Anterior cingulate cortex (tissue), 58 donors: ENCODE measurements at regions not wholly inside any gene's neighbourhood (a gene's known extent, or its start where the extent isn't known, plus 50 kb on each side); places are given as distances from the start of the nearest gene placed in this dataset.
A peak's percentile ranks its signal among the peaks of the same experiment; 100 is the strongest.
"Not testable (repeated sequence)": the region's sequence is repeated elsewhere in the genome, so short reads cannot be mapped to it uniquely, and the experiment has no call there.

Experiments
- DNase-seq, 58 donors: peaks; one replicate each; lab custom pipeline; 2025; lab: John Stamatoyannopoulos, UW

DNA sequence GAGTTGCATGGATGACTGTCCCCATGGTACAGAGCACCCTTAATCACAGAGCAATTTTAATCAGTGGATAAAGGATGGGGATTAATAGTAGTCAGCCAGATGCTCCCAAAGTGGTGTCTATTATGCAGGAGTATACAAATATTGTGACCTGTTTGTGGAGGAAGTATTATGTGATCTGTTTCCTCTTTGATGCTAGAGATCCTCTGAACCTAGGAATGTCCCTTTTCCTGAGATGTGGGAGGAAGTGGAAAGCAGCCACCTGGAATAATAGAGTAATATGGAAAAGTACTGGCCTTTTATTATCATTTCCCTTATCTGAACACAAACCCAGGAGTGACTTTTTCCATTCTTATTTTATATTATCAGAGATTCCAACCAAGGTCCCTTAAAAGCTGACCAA, 94.2 kb upstream of the EFEMP1 start:
- no peak for DNase-seq

DNA sequence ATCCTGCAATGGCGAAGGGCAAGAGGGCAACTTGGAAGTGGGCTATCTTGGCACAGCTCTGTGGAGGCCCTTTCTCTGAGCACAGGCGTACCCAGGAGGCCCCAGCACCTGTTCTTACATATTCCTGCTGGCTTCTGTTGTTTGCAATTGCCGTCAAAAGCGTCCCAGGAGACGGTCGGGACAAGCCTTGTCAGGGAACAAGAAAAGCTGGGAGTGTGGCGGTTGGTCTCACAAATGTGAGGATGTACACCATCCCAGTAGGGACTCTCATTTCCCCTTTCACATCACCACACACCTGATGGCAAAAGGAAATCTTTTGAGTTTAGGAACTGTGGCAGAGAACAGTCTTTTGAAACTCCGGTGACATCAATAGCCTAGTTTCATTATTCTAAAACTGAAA, 94.7 kb upstream of the EFEMP1 start:
- DNase-seq = no peak

DNA sequence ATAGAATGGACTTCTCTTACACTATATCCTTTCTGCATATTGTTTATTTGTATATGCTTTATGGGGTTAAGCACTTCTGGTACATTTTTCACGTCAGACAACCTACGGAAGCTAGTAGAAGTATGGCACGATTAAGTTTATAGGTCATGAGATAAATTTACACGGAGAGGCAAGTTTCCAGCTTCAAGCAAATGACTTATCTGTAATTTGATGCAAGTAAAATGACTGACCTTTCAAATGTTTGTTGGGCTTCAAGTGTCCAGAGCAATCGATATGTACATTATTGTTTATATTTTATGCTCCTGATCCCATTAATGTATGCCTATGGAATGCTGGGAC, 97.5 kb upstream of the EFEMP1 start:
- no peak for DNase-seq

- no peak for DNase-seq
These were observed 98.0 kb upstream of the EFEMP1 start for GRCh38 chr2:56021579-56021978.

GRCh38 chr2:56025469-56026193, 102.0 kb upstream of the EFEMP1 start:
- DNase-seq = no peak

- DNase-seq = no peak
These were observed 103.2 kb upstream of the EFEMP1 start for GRCh38 chr2:56026828-56027227.

- no peak for DNase-seq
These were observed 106.5 kb upstream of the EFEMP1 start for GRCh38 chr2:56030062-56030461.

DNA sequence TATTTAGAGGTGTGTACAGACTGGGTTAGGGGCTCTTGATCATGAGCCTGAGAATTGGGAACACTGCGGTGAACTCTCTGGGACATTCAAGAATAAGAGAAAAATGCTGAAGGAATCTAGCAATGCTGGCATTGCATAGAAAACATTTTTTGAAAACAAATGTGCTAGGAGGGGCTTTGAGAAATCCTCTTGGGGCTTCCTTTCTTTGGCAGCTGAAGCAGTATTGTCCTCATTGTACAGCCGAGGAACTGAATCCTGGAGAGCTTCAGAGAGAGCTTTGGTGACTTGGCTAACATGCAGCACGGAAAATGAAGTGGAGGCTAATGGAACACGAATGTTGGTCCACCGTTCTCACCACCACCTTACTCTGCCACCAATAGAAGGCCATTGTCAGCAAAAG, 107.3 kb upstream of the EFEMP1 start:
- DNase-seq = no peak

- DNase-seq = no peak
These were observed 110.7 kb upstream of the EFEMP1 start for GRCh38 chr2:56034258-56034657.

DNA sequence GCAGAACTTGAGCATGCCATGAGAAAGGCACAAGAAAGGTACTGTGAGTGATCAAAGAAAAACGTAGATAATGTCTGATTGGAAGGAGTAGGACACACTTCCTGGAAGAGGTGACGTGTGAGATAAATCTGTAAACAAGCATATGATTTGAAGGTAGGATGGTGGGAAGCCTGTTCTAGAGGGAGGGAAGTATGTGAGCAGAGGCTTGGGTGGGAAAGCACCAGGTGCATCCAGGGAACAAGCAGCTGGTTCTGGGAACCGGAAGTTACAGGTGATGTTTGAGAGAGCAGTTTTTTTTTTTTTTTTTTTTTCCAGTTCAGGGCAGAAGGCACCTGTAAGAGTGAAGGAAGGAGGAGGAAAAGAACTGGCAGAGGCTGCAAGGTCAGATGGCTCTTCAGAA, 116.6 kb upstream of the EFEMP1 start:
- DNase-seq = no peak

- no peak for DNase-seq
These were observed 117.3 kb upstream of the EFEMP1 start for GRCh38 chr2:56040834-56041233.

GRCh38 chr2:56047136-56047535, 123.6 kb upstream of the EFEMP1 start:
- DNase-seq = no peak

- no peak for DNase-seq
These were observed 125.8 kb upstream of the EFEMP1 start for GRCh38 chr2:56049233-56049845.

GRCh38 chr2:56053679-56054078, 130.1 kb upstream of the EFEMP1 start:
- DNase-seq = no peak

DNA sequence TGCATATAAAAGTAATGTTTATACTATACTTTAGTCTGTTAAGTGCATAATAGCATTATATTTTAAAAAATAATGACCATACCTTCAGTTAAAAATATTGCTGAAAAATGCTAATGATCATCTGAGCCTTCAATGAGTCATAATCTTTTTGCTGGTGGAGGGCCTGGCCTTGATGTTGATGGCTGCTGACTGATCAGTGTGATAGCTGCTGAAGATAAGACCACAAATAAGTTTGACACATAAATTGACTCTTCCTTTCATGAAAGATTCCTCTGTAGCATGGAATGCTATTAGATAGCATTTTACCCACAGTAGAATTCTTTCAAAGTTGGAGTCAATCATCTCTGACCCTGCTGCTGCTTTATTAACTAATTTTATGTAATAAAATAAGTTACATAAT, 128.4 kb upstream of the CCDC85A start:
- no peak for DNase-seq

GRCh38 chr2:56061327-56061726, 122.5 kb upstream of the CCDC85A start:
- DNase-seq = not testable (repeated sequence)

DNA sequence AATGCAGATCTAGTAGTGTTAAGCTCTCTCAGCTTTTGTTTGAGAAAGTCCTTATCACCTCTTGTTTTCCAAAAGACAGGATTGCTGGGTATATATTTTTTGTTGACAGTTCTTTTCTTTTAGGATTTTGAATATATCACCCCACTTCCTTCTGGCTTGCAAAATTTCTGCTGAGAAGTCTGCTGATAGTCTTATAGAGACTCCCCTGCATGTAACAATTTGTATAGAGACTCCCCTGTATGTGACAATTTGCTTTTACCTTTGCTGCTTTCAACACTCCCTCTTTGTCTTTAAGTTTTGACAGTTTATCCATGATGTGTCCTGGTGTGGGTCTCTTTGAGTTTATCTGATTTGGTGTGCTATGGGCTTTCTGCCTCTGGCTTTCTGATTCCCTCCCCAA, 115.0 kb upstream of the CCDC85A start:
- no peak for DNase-seq

DNA sequence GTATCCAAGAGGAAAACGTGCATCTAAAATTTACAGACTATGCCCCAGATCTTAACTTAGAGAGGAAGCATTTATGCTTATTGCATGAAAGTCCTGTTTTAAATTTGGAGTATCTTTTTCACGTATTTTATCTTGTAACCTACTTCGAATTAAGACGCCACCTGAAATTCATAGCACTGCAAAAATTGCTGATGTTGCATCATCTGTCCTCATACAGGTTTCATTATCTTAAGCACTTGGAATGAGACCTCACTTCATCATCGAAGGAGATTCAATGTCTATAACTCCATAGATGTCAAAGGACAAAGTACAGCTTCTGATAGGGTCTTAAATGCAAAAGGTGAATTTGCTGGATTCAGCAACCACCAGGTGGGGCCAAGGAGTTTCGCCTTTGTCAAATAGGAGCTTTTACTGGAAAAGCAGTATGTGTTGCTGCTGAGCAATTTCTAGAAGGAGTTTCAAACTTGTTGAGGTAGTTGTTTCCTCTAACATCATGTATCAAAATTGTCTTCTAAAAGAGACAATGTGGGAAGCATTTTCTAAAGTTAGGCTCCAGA, 106.4 kb upstream of the CCDC85A start:
- peak in 2 of 58 donors; percentile 3 to 5 for DNase-seq

DNA sequence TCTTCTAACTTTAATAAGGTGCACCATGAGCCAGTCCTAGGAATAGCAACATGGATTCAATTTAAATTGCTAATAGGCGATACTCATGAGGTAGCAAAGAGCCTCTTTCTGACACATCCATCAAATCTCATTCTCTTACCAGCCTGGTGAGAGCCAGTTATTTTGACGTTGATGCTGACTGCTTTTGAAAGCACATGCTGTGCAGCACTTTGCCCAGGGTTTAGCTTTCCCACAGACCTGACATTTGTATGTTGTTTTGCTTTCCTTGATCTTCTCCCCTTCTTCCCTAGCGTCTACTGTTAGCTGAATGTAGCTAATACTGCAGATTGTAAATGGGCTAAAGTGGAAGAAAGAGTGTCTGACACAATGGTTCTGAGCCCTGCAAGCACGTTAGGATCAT, 101.1 kb upstream of the CCDC85A start:
- no peak for DNase-seq

GRCh38 chr2:56084111-56084901, 99.5 kb upstream of the CCDC85A start:
- peak in 6 of 58 donors; percentile 2 to 38 (median 20) for DNase-seq

- DNase-seq = no peak
These were observed 97.5 kb upstream of the CCDC85A start for GRCh38 chr2:56086336-56086735.
